IMR-90 (cell line): ENCODE measurements at regions not wholly inside any gene's neighbourhood (a gene's known extent, or its start where the extent isn't known, plus 50 kb on each side); places are given as distances from the start of the nearest gene placed in this dataset.

ENCODE experiments used
- ATAC-seq: fragments of 200-7000 bp; cut with Tn5 transposase; 2 replicates; pipeline ENCODE4 v1.9.1; 2020; ENCODE audit warnings: low read depth, mild to moderate bottlenecking, moderate library complexity
- BruUV-seq: library from RNA; stranded (reverse); fragments of 400-500 nt; replicated peaks from 2 replicates; lab custom pipeline; 2021; lab: Mats Ljungman, UMichigan
- CTCF ChIA-PET: fragments of 300-600 bp; formaldehyde crosslinking; extraction: SDS; loops from one replicate; lab custom pipeline; 2021; ENCODE audit warnings: antibody characterized with exemption; lab: Yijun Ruan, JAX
- POLR2A ChIA-PET: fragments of 300-600 bp; sonication (Branson Sonifier 250); formaldehyde crosslinking; loops from one replicate; lab custom pipeline; 2022; ENCODE audit warnings: antibody characterized with exemption; ENCODE audit not compliant: unreplicated experiment; lab: Charles Lee
- DNase-seq: peaks from one replicate; pipeline ENCODE4 v3.0.0; 2013
- H2AFZ ChIP-seq: replicated peaks from 2 replicates; pipeline ENCODE3; 2013; ENCODE audit warnings: low read length, mild to moderate bottlenecking; ENCODE audit not compliant: poor library complexity
- H2AK5ac ChIP-seq: 2 replicates; pipeline ENCODE4 v1.6.1; 2013; ENCODE audit warnings: low read depth, low read length, inconsistent platforms
- H2AK9ac ChIP-seq: replicated peaks from 2 replicates; pipeline ENCODE3; 2013; ENCODE audit warnings: mild to moderate bottlenecking, low read depth, low read length, moderate library complexity; ENCODE audit not compliant: poor library complexity
- H2BK120ac ChIP-seq: 2 replicates; pipeline ENCODE4 v1.6.1; 2013; ENCODE audit warnings: low read depth, low read length, inconsistent platforms
- H2BK15ac ChIP-seq: 3 replicates; pipeline ENCODE4 v1.6.1; 2013; ENCODE audit warnings: low read depth, low read length, inconsistent platforms
- H2BK20ac ChIP-seq: 2 replicates; pipeline ENCODE4 v1.6.1; 2013; ENCODE audit warnings: low read depth, mild to moderate bottlenecking, inconsistent platforms, low read length, moderate library complexity
- H2BK5ac ChIP-seq: 2 replicates; pipeline ENCODE4 v1.6.1; 2013; ENCODE audit warnings: mild to moderate bottlenecking, low read depth, low read length, inconsistent platforms; ENCODE audit not compliant: poor library complexity, severe bottlenecking
- H3K14ac ChIP-seq: replicated peaks from 2 replicates; pipeline ENCODE4 v1.6.1; 2013; ENCODE audit warnings: low read depth, low read length, inconsistent platforms
- H3K18ac ChIP-seq: 2 replicates; pipeline ENCODE4 v1.6.1; 2013; ENCODE audit warnings: low read depth, low read length, control low read depth
- H3K23ac ChIP-seq: 2 replicates; pipeline ENCODE4 v1.6.1; 2013; ENCODE audit warnings: low read depth, low read length, inconsistent platforms
- H3K27ac ChIP-seq: 2 replicates; pipeline ENCODE4 v1.5.1; 2013; ENCODE audit warnings: mild to moderate bottlenecking, control low read depth, low read length; ENCODE audit not compliant: insufficient read depth
- H3K27me3 ChIP-seq: 2 replicates; pipeline ENCODE4 v1.6.1; 2013; ENCODE audit warnings: low read length; ENCODE audit not compliant: control insufficient read depth, insufficient read depth
- H3K36me3 ChIP-seq: 2 replicates; pipeline ENCODE4 v1.6.1; 2013; ENCODE audit warnings: low read length, mixed read lengths; ENCODE audit not compliant: control insufficient read depth, insufficient read depth
- H3K4ac ChIP-seq: 2 replicates; pipeline ENCODE4 v1.6.1; 2013; ENCODE audit warnings: low read depth, low read length, inconsistent platforms
- H3K4me1 ChIP-seq: 2 replicates; pipeline ENCODE4 v1.6.1; 2013; ENCODE audit warnings: low read length, mixed read lengths; ENCODE audit not compliant: control insufficient read depth, insufficient read depth
- H3K4me2 ChIP-seq: 2 replicates; pipeline ENCODE4 v1.6.1; 2013; ENCODE audit warnings: low read depth, mild to moderate bottlenecking, control low read depth, low read length, moderate library complexity
- H3K4me3 ChIP-seq: 2 replicates; pipeline ENCODE4 v1.5.1; 2013; ENCODE audit warnings: low read depth, mild to moderate bottlenecking, control low read depth, low read length, moderate library complexity; ENCODE audit not compliant: insufficient read depth
- H3K56ac ChIP-seq: 2 replicates; pipeline ENCODE4 v1.6.1; 2013; ENCODE audit warnings: low read length, inconsistent platforms; ENCODE audit not compliant: insufficient read depth; ENCODE audit errors: extremely low read depth
- H3K79me1 ChIP-seq, 2 experiments: 2 replicates each; pipeline ENCODE4 v1.6.1; 2013; ENCODE audit warnings: low read length in 2 of 2, inconsistent platforms in 1 of 2, low read depth in 1 of 2
- H3K9ac ChIP-seq: 2 replicates; pipeline ENCODE4 v1.6.1; 2013; ENCODE audit warnings: low read depth, low read length, control low read depth
- H3K9me1 ChIP-seq: 2 replicates; pipeline ENCODE4 v1.6.1; 2013; ENCODE audit warnings: low read length, inconsistent platforms; ENCODE audit not compliant: insufficient read depth
- H3K9me3 ChIP-seq: 2 replicates; pipeline ENCODE4 v1.6.1; 2013; ENCODE audit warnings: low read length; ENCODE audit not compliant: control insufficient read depth, insufficient read depth
- H4K20me1 ChIP-seq: 2 replicates; pipeline ENCODE4 v1.6.1; 2013; ENCODE audit warnings: low read length, inconsistent platforms; ENCODE audit not compliant: insufficient read depth
- H4K5ac ChIP-seq: 2 replicates; pipeline ENCODE4 v1.6.1; 2013; ENCODE audit warnings: mild to moderate bottlenecking, low read depth, low read length, control low read depth
- H4K8ac ChIP-seq, 2 experiments: 2 replicates each; pipeline ENCODE4 v1.6.1; 2013; ENCODE audit warnings: low read depth in 2 of 2, low read length in 2 of 2, control low read depth in 1 of 2, inconsistent platforms in 1 of 2
- H4K91ac ChIP-seq: 2 replicates; pipeline ENCODE4 v1.6.1; 2013; ENCODE audit warnings: low read depth, low read length, inconsistent platforms; ENCODE audit not compliant: insufficient read depth
- BHLHE40 ChIP-seq: fragments of 150-350 bp; IDR thresholded peaks from 2 replicates; pipeline ENCODE4 v1.6.1; 2016; ENCODE audit warnings: mild to moderate bottlenecking, low read depth, low read length
- MAFK ChIP-seq: IDR thresholded peaks from 2 replicates; pipeline ENCODE4 v1.6.1; 2012; ENCODE audit warnings: low read depth, low read length, improper control_type of control experiment
- MAZ ChIP-seq: IDR thresholded peaks from 2 replicates; pipeline ENCODE4 v1.6.1; 2012; ENCODE audit warnings: low read depth, mild to moderate bottlenecking, low read length, improper control_type of control experiment, moderate library complexity, borderline replicate concordance
- RAD21 ChIP-seq: IDR thresholded peaks from 2 replicates; pipeline ENCODE4 v1.6.1; 2012; ENCODE audit warnings: low read length, improper control_type of control experiment
- RFX5 ChIP-seq: IDR thresholded peaks from 2 replicates; pipeline ENCODE4 v1.8.0; 2012; ENCODE audit warnings: low read depth, mild to moderate bottlenecking, low read length, moderate library complexity
- SMC3 ChIP-seq: fragments of 150-350 bp; IDR thresholded peaks from 2 replicates; pipeline ENCODE4 v1.6.1; 2016; ENCODE audit warnings: low read depth, mild to moderate bottlenecking, antibody characterized with exemption, low read length, moderate library complexity
- WGBS, 2 experiments: methylation state at CpG; one replicate each; pipeline versions ENCODE4 v1.1.5 to v1.1.7; 2013; ENCODE audit warnings: missing lambda C conversion rate in 2 of 2; ENCODE audit not compliant: insufficient read length in 1 of 2; ENCODE audit errors: extremely low coverage in 2 of 2; 5-methylcytosine and 5-hydroxymethylcytosine counted together
- dilution Hi-C: fragments of 300-500 bp; cut with HindIII; formaldehyde crosslinking; loops from one replicate; pipeline ENCODE4 v1.14.3; 2018; ENCODE audit warnings: low sequenced_read_pairs; ENCODE audit not compliant: unreplicated experiment
- in situ Hi-C: fragments of 300-500 bp; cut with MboI; formaldehyde crosslinking; loops from 3 replicates; pipeline ENCODE4 v1.14.3; 2019; ENCODE audit warnings: low sequenced_read_pairs, inconsistent platforms, mixed read lengths
- intact Hi-C: fragments of 100-400 bp; cut with micrococcal nuclease; formaldehyde crosslinking; loops from 2 replicates; pipeline ENCODE4 v1.10.0; 2022
- TF ChIP-seq, protein P1 (sequence below): fragments of 150-350 bp; IDR thresholded peaks from 2 replicates; pipeline ENCODE4 v1.6.1; 2016; ENCODE audit warnings: low read depth, mild to moderate bottlenecking, low read length, moderate library complexity, borderline replicate concordance
- TF ChIP-seq, protein P2 (sequence below): conservative IDR thresholded peaks from 2 replicates; pipeline ENCODE4 v1.5.1; 2012; ENCODE audit warnings: mild to moderate bottlenecking, low read depth, low read length, improper control_type of control experiment

DNA sequence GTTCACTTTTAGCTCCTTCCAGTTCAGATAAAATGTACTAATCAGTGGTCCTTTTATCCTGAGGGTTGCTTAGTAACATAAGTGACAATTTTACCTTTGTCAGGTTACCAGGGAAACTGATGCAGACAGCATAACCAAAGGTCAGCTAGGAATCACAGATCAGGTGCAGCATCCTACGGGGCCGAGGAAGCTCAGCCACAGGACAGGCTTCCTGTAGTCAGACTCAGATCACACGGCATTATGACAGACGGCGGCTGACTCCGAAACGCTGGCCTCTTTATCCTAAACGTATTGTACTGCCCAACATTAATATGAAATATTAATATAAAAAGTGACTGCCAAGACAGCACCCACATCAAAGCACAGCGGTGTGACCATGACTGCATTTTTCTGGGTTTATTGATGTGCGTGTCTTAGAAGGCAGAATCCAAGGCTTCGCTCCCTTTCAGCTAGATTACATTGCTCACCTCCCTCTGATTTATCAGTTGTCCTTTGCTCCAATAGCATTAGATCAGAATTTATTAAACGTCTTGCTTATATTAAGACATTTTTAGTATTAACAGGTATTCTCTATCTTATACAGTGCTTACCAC is 444.5 kb downstream of the CMPK2 start:
- dilution Hi-C loops = no loop called here
- Histone ChIP-seq H2BK20ac (no peak overlapping the region), H3K9me3 (no peaks in the 10 kb centered on the region), H3K79me1 (no peaks in the 10 kb centered on the region), H3K56ac (no peak overlapping the region), H2AK5ac (no peak overlapping the region), H3K27me3 (no peaks in the 10 kb centered on the region), H4K20me1 (no peaks in the 10 kb centered on the region), H3K4me2 (no peak overlapping the region), H2BK120ac (no peak overlapping the region), H3K14ac (no peak overlapping the region), H4K91ac (no peak overlapping the region), H3K4ac (no peak overlapping the region), H2BK15ac (no peak overlapping the region), H4K5ac (no peak overlapping the region), H2AK9ac (no peak overlapping the region), H3K23ac (no peak overlapping the region), H3K4me3 (no peak overlapping the region), H2AFZ (no peak overlapping the region), H3K36me3 (no peaks in the 10 kb centered on the region), H3K4me1 (peaks cover 2% of the 10 kb centered on the region; the same call in 1 of the 2 replicates), H3K18ac (no peak overlapping the region), H3K9ac (no peak overlapping the region), H3K27ac (no peak overlapping the region), H3K9me1 (no peaks in the 10 kb centered on the region), H4K8ac (no peak overlapping the region), H2BK5ac (no peak overlapping the region)
- in situ Hi-C loops = no loop called here
- WGBS, 2 experiments = no CpG with 5 or more reads among the region's 12 CpGs
- no TSS peak for BruUV-seq
- no peak for DNase-seq
- ATAC-seq = no peak
- intact Hi-C loops = no loop called here
- CTCF ChIA-PET = no interaction called here
- POLR2A ChIA-PET = no interaction called here
- TF ChIP-seq MAFK (no peak), RAD21 (no peak), RFX5 (no peak), MAZ (no peak), SMC3 (no peak), BHLHE40 (no peak)
- TF ChIP-seq, protein P1, sequence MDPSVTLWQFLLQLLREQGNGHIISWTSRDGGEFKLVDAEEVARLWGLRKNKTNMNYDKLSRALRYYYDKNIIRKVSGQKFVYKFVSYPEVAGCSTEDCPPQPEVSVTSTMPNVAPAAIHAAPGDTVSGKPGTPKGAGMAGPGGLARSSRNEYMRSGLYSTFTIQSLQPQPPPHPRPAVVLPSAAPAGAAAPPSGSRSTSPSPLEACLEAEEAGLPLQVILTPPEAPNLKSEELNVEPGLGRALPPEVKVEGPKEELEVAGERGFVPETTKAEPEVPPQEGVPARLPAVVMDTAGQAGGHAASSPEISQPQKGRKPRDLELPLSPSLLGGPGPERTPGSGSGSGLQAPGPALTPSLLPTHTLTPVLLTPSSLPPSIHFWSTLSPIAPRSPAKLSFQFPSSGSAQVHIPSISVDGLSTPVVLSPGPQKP = no peak
- TF ChIP-seq, protein P2, sequence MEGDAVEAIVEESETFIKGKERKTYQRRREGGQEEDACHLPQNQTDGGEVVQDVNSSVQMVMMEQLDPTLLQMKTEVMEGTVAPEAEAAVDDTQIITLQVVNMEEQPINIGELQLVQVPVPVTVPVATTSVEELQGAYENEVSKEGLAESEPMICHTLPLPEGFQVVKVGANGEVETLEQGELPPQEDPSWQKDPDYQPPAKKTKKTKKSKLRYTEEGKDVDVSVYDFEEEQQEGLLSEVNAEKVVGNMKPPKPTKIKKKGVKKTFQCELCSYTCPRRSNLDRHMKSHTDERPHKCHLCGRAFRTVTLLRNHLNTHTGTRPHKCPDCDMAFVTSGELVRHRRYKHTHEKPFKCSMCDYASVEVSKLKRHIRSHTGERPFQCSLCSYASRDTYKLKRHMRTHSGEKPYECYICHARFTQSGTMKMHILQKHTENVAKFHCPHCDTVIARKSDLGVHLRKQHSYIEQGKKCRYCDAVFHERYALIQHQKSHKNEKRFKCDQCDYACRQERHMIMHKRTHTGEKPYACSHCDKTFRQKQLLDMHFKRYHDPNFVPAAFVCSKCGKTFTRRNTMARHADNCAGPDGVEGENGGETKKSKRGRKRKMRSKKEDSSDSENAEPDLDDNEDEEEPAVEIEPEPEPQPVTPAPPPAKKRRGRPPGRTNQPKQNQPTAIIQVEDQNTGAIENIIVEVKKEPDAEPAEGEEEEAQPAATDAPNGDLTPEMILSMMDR = no peak
